ENCODE measurements at regions not wholly inside any gene's neighbourhood (a gene's known extent, or its start where the extent isn't known, plus 50 kb on each side); places are given as distances from the start of the nearest gene placed in this dataset.

DNA sequence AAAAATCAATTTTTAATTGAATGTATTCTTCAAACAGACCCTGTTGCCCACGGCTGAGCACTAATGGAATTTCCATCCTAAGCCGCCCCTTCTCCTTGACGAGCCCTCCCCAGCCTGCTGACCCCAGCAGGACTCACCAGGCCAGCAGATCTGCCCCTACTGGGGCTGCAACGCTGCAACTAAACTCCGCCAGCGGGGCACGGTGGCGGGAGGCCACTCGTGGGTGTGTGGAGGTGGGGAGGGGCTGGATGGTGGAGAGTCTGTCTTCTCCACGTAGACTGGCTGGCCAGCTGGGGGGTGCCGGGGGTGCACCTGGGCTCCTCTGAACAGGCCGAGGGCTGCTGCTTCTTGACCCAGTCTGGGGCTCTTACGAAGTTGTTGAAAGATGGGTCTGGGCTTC is 67.8 kb downstream of the ENGASE start:
- Mint-ChIP-seq H3K9me3 (peaks cover 10% of the 10 kb centered on the region), H3K27me3 (peaks cover 24% of the 10 kb centered on the region), H3K4me3 (no peak overlapping the region), H3K36me3 (no peaks in the 10 kb centered on the region), H3K4me1 (no peaks in the 10 kb centered on the region), H3K27ac (no peak overlapping the region)
- DNase-seq: no peak
- CTCF ChIA-PET: no interaction called here

DNA sequence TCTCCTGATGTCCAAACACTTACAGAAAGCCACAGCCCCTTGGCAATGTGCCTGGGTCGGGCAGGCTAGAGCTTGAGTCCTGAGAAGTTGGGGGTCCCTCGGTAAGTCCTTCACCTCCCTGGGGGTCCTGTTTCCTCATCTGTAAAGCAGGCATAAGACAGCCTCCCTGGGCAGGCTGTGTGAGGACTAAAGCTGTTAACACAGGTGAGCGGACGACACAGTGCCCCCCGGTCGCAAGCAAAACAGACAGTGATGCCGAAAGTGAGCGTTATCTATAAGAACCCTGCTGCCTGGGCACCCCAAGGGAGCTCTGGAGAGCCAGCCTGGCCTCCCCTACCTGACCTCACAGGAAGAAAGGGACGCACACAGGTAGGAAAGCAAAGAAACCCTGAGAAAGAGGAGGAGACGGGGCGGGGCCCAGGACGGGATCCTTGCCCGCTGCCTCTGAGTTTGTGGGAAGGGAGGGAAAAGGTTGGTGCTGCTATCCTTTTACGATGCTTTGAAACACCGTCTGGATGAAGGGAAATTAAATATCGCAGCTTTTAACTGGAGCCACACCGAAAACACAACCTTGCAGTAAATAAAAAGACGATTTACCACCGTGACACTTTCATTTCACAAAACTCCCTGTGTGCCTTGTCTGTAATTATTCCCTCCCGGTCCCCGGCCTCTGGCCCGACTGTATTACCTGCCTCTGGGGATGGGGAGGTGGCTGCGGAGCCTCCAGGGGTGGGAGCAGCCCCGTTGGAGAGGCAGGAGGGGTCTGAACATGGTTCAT is 67.1 kb downstream of the ENGASE start:
- CTCF ChIA-PET: no interaction called here
- H3K36me3 Mint-ChIP-seq: no peaks in the 10 kb centered on the region
- H3K4me1 Mint-ChIP-seq: no peaks in the 10 kb centered on the region
- no peak overlapping the region for H3K4me3 Mint-ChIP-seq
- peaks cover 24% of the 10 kb centered on the region for H3K27me3 Mint-ChIP-seq
- H3K9me3 Mint-ChIP-seq: peaks cover 10% of the 10 kb centered on the region
- DNase-seq: no peak
- no peak overlapping the region for H3K27ac Mint-ChIP-seq

DNA sequence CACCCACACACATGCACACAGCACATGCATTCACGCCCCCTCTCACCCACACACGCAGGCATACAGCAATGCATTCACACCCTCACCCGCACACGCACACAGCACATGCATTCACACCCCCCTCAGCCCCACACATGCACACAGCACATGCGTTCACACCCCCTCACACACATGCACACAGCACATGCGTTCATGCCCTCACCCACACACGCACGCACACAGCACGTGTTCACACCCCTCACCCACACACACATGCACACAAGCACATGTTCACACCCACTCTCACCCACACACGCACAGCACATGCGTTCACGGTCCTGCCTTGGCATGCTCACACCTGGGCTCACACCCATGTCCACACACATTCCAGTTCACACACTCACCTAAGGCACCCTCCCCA is 64.2 kb downstream of the ENGASE start:
- Mint-ChIP-seq H3K4me1 (no peaks in the 10 kb centered on the region), H3K9me3 (peaks cover 10% of the 10 kb centered on the region), H3K27me3 (peaks cover 29% of the 10 kb centered on the region), H3K4me3 (no peak overlapping the region), H3K27ac (no peak overlapping the region), H3K36me3 (no peaks in the 10 kb centered on the region)
- no peak for DNase-seq
- CTCF ChIA-PET: no interaction called here

DNA sequence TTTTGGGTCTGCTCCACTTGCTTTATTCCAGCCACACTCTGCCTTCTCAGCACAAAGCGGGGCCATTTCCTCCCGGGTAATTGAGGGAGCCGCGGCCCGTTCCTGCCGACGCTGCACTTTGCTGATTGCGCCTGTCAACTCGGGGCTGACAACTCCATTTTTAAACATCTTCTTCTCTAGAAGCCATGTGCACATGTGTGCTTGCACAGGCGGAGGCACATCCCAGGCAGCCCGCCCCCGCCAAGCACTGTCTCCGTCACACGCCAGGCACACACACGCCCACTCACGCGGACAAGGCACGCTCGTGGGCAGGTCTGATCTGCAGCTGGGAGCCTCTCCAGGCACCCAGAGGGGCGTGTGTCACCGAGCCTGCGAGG is 63.2 kb downstream of the ENGASE start:
- Mint-ChIP-seq H3K27ac (no peak overlapping the region), H3K4me3 (no peak overlapping the region), H3K9me3 (peaks cover 10% of the 10 kb centered on the region), H3K27me3 (peaks cover 29% of the 10 kb centered on the region), H3K36me3 (no peaks in the 10 kb centered on the region), H3K4me1 (no peaks in the 10 kb centered on the region)
- CTCF ChIA-PET: no interaction called here
- DNase-seq: no peak

DNA sequence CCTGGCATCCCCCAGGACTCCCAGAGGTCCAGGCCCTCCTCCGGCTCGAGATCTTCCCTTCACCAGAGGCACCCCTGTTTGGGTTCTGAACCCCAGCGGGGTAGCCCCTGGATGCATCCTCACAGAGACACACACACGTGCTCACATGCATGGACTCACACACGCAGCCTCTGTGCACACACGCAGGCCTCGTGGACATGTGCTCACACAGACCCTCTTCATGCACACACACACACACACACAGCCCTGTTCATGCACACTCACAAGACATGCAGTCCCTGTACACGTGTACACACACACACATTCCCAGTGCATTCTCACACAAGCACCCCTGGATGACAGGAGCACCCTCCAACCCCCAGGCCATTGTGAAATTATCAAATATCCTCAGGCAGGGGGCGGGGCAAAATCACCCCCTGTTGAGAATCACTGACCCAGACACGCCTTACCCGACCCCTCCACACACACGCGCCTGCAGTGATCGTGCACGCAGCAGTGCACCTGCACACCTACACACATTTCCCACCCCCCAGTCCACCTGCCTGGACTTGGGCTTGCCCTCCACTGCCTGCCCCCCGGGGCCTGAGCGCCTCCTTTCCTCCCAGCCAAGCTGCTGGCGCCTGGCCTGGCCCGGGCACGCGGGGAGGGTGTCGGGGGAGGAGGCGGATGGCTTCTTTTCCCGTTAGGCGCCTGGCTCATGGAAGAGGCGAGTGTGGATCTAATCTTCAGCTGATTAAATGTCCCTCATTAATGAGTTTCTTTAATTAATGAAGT is 62.6 kb downstream of the ENGASE start:
- peaks cover 29% of the 10 kb centered on the region for H3K27me3 Mint-ChIP-seq
- DNase-seq: no peak
- H3K27ac Mint-ChIP-seq: no peak overlapping the region
- CTCF ChIA-PET: no interaction called here
- H3K4me3 Mint-ChIP-seq: no peak overlapping the region
- no peaks in the 10 kb centered on the region for H3K4me1 Mint-ChIP-seq
- H3K36me3 Mint-ChIP-seq: no peaks in the 10 kb centered on the region
- peaks cover 10% of the 10 kb centered on the region for H3K9me3 Mint-ChIP-seq

DNA sequence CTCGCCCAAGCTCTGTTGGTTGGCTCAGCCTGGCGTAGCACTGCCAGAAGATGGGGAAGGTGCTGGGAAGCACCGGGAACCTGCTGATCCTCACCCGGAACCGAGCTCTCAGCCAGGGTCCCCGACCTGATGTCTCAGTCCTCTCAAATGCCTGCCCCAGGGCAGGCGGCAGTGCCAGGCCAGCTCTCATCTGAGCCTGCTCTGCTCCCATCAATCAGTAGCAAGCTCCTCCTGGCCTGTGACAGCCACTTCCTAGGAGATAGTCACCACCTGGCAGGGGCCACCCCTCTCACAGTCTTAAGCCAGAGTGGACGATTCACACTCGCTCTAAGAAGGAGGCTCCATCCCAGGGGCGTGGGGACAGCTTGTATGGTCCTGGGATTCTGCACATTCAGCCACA is 62.0 kb downstream of the ENGASE start:
- CTCF ChIA-PET: no interaction called here
- Mint-ChIP-seq H3K4me3 (no peak overlapping the region), H3K4me1 (no peaks in the 10 kb centered on the region), H3K36me3 (no peaks in the 10 kb centered on the region), H3K27ac (no peak overlapping the region), H3K27me3 (peaks cover 25% of the 10 kb centered on the region), H3K9me3 (peaks cover 10% of the 10 kb centered on the region)
- DNase-seq: no peak
